Neural cell (in vitro differentiated cells): ENCODE measurements at regions not wholly inside any gene's neighbourhood (a gene's known extent, or its start where the extent isn't known, plus 50 kb on each side); places are given as distances from the start of the nearest gene placed in this dataset.

Experiments
- H2AFZ ChIP-seq: fragments of 200-600, 300-800 bp; sonication (generic), shearing (Covaris generic); 2 replicates; pipeline ENCODE4 v1.6.0; 2014; ENCODE audit warnings: low read depth, mild to moderate bottlenecking, antibody characterized with exemption, low read length, moderate library complexity
- H3F3A ChIP-seq: fragments of 200-600 bp; shearing (Covaris generic); 2 replicates; pipeline ENCODE4 v1.6.1; 2016; ENCODE audit warnings: mild to moderate bottlenecking, moderate library complexity, mixed read lengths, antibody characterized with exemption, low read length; ENCODE audit not compliant: insufficient read depth, poor library complexity, severe bottlenecking
- H3K27ac ChIP-seq: fragments of 200-600, 300-800 bp; sonication (generic), shearing (Covaris generic); 2 replicates; pipeline ENCODE4 v1.5.1; 2014; ENCODE audit warnings: mild to moderate bottlenecking, low read length, moderate library complexity
- H3K27me3 ChIP-seq: fragments of 300-800, 200-600 bp; sonication (generic), shearing (Covaris generic); 2 replicates; pipeline ENCODE4 v1.6.0; 2014; ENCODE audit warnings: mild to moderate bottlenecking, low read depth, low read length, moderate library complexity; ENCODE audit not compliant: insufficient read depth
- H3K36me3 ChIP-seq: fragments of 300-800, 200-600 bp; sonication (generic), shearing (Covaris generic); 2 replicates; pipeline ENCODE4 v1.5.1; 2014; ENCODE audit warnings: mild to moderate bottlenecking, antibody characterized with exemption, low read length, moderate library complexity; ENCODE audit not compliant: insufficient read depth
- H3K4me2 ChIP-seq: fragments of 300-800, 200-600 bp; sonication (generic), shearing (Covaris generic); 2 replicates; pipeline ENCODE4 v1.6.0; 2014; ENCODE audit warnings: mild to moderate bottlenecking, low read length
- H3K4me3 ChIP-seq: fragments of 300-800, 200-600 bp; sonication (generic), shearing (Covaris generic); 2 replicates; pipeline ENCODE4 v1.5.1; 2014; ENCODE audit warnings: mild to moderate bottlenecking, low read length, moderate library complexity
- H3K79me2 ChIP-seq: fragments of 200-600 bp; shearing (Covaris generic); replicated peaks from 2 replicates; pipeline ENCODE4 v1.6.0; 2014; ENCODE audit warnings: mild to moderate bottlenecking, low read length, moderate library complexity; ENCODE audit not compliant: insufficient read depth
- H3K9ac ChIP-seq: fragments of 300-800, 200-600 bp; sonication (generic), shearing (Covaris generic); 2 replicates; pipeline ENCODE4 v1.6.1; 2016; ENCODE audit warnings: mild to moderate bottlenecking, low read length, mixed read lengths
- H3K9me2 ChIP-seq: fragments of 200-600 bp; shearing (Covaris generic); 2 replicates; pipeline ENCODE4 v1.6.1; 2016; ENCODE audit warnings: mild to moderate bottlenecking, low read length, mixed read lengths; ENCODE audit not compliant: insufficient read depth
- H3K9me3 ChIP-seq: fragments of 200-600, 300-800 bp; sonication (generic), shearing (Covaris generic); 2 replicates; pipeline ENCODE4 v1.6.1; 2016; ENCODE audit warnings: mild to moderate bottlenecking, mixed run types, low read length, moderate library complexity, mixed read lengths
- H4K20me1 ChIP-seq: fragments of 200-600 bp; shearing (Covaris generic); 2 replicates; pipeline ENCODE4 v1.6.1; 2016; ENCODE audit warnings: mild to moderate bottlenecking, mixed run types; ENCODE audit not compliant: insufficient read depth
- CTCF ChIP-seq: fragments of 450-650 bp; IDR thresholded peaks from 2 replicates; pipeline ENCODE4 v1.5.1; 2014; ENCODE audit warnings: antibody characterized with exemption, mild to moderate bottlenecking, moderate library complexity; ENCODE audit not compliant: poor library complexity, severe bottlenecking
- EP300 ChIP-seq: fragments of 450-650 bp; conservative IDR thresholded peaks from 2 replicates; pipeline ENCODE4 v1.6.1; 2014; ENCODE audit warnings: antibody characterized with exemption, mild to moderate bottlenecking, moderate library complexity; ENCODE audit not compliant: poor library complexity, severe bottlenecking
- EZH2 ChIP-seq: fragments of 200-600, 300-800 bp; shearing (Covaris generic), sonication (generic); IDR thresholded peaks from 2 replicates; pipeline ENCODE4 v1.6.1; 2014; ENCODE audit warnings: antibody characterized with exemption, low read length, borderline replicate concordance, mild to moderate bottlenecking; ENCODE audit not compliant: insufficient read depth, poor library complexity, severe bottlenecking
- MXI1 ChIP-seq: fragments of 450-650 bp; conservative IDR thresholded peaks from 2 replicates; pipeline ENCODE4 v1.6.1; 2014; ENCODE audit warnings: antibody characterized with exemption, mild to moderate bottlenecking; ENCODE audit not compliant: poor library complexity, severe bottlenecking
- POLR2AphosphoS5 ChIP-seq: IDR thresholded peaks from 2 replicates; pipeline ENCODE4 v1.6.1; 2012
- RAD21 ChIP-seq: fragments of 450-650 bp; conservative IDR thresholded peaks from 2 replicates; pipeline ENCODE4 v1.6.1; 2014; ENCODE audit warnings: antibody characterized with exemption, mild to moderate bottlenecking, moderate library complexity
- REST ChIP-seq: IDR thresholded peaks from 2 replicates; pipeline ENCODE4 v1.6.1; 2012; ENCODE audit warnings: borderline replicate concordance
- SMC3 ChIP-seq: fragments of 450-650 bp; conservative IDR thresholded peaks from 2 replicates; pipeline ENCODE4 v1.6.1; 2014; ENCODE audit warnings: antibody characterized with exemption, mild to moderate bottlenecking, moderate library complexity; ENCODE audit not compliant: poor library complexity
- TAF1 ChIP-seq: IDR thresholded peaks from 2 replicates; pipeline ENCODE4 v1.6.1; 2012; ENCODE audit warnings: low read depth

GRCh38 chr9:129374231-129374630, 196.2 kb upstream of the IER5L start:
- no peak overlapping the region for H2AFZ ChIP-seq
- H4K20me1 ChIP-seq, result no peaks in the 10 kb centered on the region
- no peaks in the 10 kb centered on the region for H3K9me2 ChIP-seq

GRCh38 chr9:129373361-129373760, 195.3 kb upstream of the IER5L start:
- no peak overlapping the region for H3K4me3 ChIP-seq
- no peaks in the 10 kb centered on the region for H3K79me2 ChIP-seq
- H3K27ac ChIP-seq, result no peak overlapping the region
- H3K4me2 ChIP-seq, result no peak overlapping the region
- H3K27me3 ChIP-seq, result no peaks in the 10 kb centered on the region
- no peaks in the 10 kb centered on the region for H4K20me1 ChIP-seq
- no peak overlapping the region for H3K9ac ChIP-seq
- H3F3A ChIP-seq, result no peaks in the 10 kb centered on the region
- TF ChIP-seq RAD21 (no peak), TAF1 (no peak), EZH2 (no peak), POLR2AphosphoS5 (no peak), EP300 (no peak), REST (no peak), MXI1 (no peak), CTCF (no peak), SMC3 (no peak)
- no peaks in the 10 kb centered on the region for H3K9me3 ChIP-seq
- H3K9me2 ChIP-seq, result no peaks in the 10 kb centered on the region
- no peak overlapping the region for H2AFZ ChIP-seq
- H3K36me3 ChIP-seq, result no peaks in the 10 kb centered on the region

More at GRCh38 chr9:129374231-129374630, 196.2 kb upstream of the IER5L start:
- no peaks in the 10 kb centered on the region for H3K36me3 ChIP-seq
- H3K27me3 ChIP-seq, result no peaks in the 10 kb centered on the region
- H3K27ac ChIP-seq, result no peak overlapping the region
- no peaks in the 10 kb centered on the region for H3K79me2 ChIP-seq
- no peaks in the 10 kb centered on the region for H3F3A ChIP-seq
- H3K4me2 ChIP-seq, result no peak overlapping the region
- no peak overlapping the region for H3K9ac ChIP-seq
- no peaks in the 10 kb centered on the region for H3K9me3 ChIP-seq
- no peak overlapping the region for H3K4me3 ChIP-seq
- TF ChIP-seq SMC3, result no peak
- no peak for TF ChIP-seq REST
- no peak for TF ChIP-seq MXI1
